NT2/D1 (cell line): ENCODE measurements at regions not wholly inside any gene's neighbourhood (a gene's known extent, or its start where the extent isn't known, plus 50 kb on each side); places are given as distances from the start of the nearest gene placed in this dataset.

Experiments
- DNase-seq: peaks from one replicate; pipeline ENCODE4 v3.0.0-alpha.2; 2011; ENCODE audit warnings: low read depth, low spot score
- H3K27me3 ChIP-seq: 2 replicates; pipeline ENCODE4 v1.6.0; 2011; ENCODE audit warnings: mild to moderate bottlenecking; ENCODE audit not compliant: insufficient read length, insufficient read depth
- H3K36me3 ChIP-seq: 2 replicates; pipeline ENCODE4 v1.6.1; 2011; ENCODE audit warnings: mild to moderate bottlenecking, low read length, mixed read lengths; ENCODE audit not compliant: insufficient read depth, insufficient read length
- H3K4me1 ChIP-seq: 2 replicates; pipeline ENCODE4 v1.5.1; 2011; ENCODE audit not compliant: insufficient read depth, insufficient read length
- H3K4me3 ChIP-seq: 2 replicates; pipeline ENCODE4 v1.5.1; 2011; ENCODE audit warnings: low read depth; ENCODE audit not compliant: insufficient read length
- H3K9ac ChIP-seq: 2 replicates; pipeline ENCODE4 v1.6.0; 2011; ENCODE audit warnings: low read depth; ENCODE audit not compliant: insufficient read length
- H3K9me3 ChIP-seq: 2 replicates; pipeline ENCODE4 v1.5.1; 2011; ENCODE audit warnings: mild to moderate bottlenecking, low read length; ENCODE audit not compliant: insufficient read depth
- SUZ12 ChIP-seq: IDR thresholded peaks from 2 replicates; pipeline ENCODE4 v1.6.1; 2011; ENCODE audit not compliant: insufficient read length, insufficient read depth; ENCODE audit errors: extremely low read depth
- YY1 ChIP-seq: IDR thresholded peaks from 2 replicates; pipeline ENCODE4 v1.6.1; 2011; ENCODE audit not compliant: insufficient read length, insufficient read depth
- ZNF274 ChIP-seq: IDR thresholded peaks from 2 replicates; pipeline ENCODE4 v1.6.1; 2011; ENCODE audit warnings: mild to moderate bottlenecking, low read depth, low read length

DNA sequence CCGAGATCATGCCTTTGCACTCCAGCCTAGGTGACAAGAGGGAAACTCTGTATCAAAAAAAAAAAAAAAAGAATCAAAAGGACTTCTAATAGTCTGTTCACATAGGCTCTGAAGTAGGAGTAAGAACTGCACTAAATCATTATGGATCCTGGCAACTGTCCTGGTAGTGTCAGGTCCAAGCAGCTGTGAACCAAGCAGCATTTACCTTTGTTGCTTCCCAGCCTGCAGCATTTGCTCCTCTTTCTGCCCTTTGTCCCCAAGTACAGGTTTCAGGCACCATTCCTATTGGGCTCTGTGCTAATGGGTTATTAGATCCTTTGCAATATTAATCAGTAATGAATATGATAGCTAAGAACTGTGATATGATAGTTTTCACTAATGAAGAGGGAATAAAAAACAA, 77.4 kb upstream of the NBEA start:
- TF ChIP-seq YY1 (no peak), ZNF274 (no peak), SUZ12 (no peak)
- no peak for DNase-seq
- no peaks in the 10 kb centered on the region for H3K9me3 ChIP-seq

DNA sequence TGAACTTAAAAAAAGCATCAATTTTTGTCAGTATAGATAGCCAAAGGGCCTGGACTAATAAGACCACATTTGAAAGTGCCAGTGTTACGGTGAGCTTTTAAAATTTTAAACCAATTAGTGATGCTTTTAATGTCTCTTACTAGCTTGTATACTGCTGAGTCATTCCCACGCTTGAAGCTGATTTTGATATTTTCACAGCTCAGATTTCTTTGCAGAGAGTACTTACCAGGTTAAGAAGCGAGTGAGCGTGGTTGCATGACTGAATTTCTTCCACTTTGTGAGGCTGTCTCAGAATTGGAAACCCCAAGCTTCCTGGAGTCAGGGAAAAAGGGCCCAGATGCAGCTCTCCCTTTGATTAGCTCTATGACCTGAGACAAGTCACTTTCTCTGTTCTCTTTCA, 74.5 kb upstream of the NBEA start:
- Histone ChIP-seq H3K9me3 (no peaks in the 10 kb centered on the region), H3K36me3 (no peaks in the 10 kb centered on the region), H3K4me1 (no peaks in the 10 kb centered on the region), H3K4me3 (no peak overlapping the region), H3K27me3 (no peaks in the 10 kb centered on the region), H3K9ac (no peak overlapping the region)
- TF ChIP-seq SUZ12: no peak
- no peak for TF ChIP-seq ZNF274
- no peak for TF ChIP-seq YY1
- no peak for DNase-seq

More for the DNA sequence above, 77.4 kb upstream of the NBEA start:
- Histone ChIP-seq H3K27me3 (no peaks in the 10 kb centered on the region), H3K4me1 (no peaks in the 10 kb centered on the region), H3K9ac (no peak overlapping the region), H3K4me3 (no peak overlapping the region), H3K36me3 (no peaks in the 10 kb centered on the region)

DNA sequence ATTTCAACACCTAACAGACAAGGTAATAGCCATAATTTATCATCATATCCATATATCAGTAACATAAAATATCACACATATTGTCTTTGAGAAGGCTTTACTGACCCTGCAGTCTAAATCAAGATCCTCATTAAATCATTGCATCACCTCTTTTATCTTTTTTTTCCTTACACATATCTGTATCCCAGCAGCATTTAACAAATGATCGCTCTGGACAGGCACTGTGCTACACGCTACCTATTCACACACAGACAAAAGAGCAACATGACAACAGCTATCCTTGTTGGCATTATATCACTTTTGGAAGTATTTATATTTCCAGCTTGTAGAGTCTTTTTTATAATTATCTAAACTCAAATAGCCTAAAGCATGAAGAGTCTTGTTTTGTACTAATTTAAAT, 73.3 kb upstream of the NBEA start:
- TF ChIP-seq SUZ12 (no peak), ZNF274 (no peak), YY1 (no peak)
- Histone ChIP-seq H3K36me3 (no peaks in the 10 kb centered on the region), H3K9ac (no peak overlapping the region), H3K9me3 (no peaks in the 10 kb centered on the region), H3K4me1 (no peaks in the 10 kb centered on the region), H3K4me3 (no peak overlapping the region), H3K27me3 (no peaks in the 10 kb centered on the region)
- DNase-seq: no peak

DNA sequence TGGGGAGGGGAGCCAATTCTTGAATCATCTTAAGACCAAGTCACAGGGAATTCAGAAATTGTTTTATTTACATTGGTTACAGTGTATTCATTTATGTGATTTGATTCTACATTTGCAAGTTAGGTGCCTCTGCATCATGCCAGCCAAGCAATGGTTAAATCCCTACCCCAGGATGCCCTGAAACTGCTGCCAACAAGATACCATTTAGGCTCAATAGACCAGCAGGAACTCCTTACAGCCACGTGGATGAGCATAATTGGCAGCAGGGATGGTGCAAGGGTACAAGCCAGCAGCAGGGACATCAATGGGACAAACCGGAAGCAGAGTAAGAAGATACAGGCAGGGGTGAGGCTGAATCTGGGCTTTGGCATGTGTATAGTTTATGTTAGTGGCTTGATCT, 72.4 kb upstream of the NBEA start:
- no peaks in the 10 kb centered on the region for H3K36me3 ChIP-seq
- no peak overlapping the region for H3K9ac ChIP-seq
- H3K4me1 ChIP-seq: no peaks in the 10 kb centered on the region
- no peak for DNase-seq
- TF ChIP-seq ZNF274 (no peak), SUZ12 (no peak), YY1 (no peak)
- no peaks in the 10 kb centered on the region for H3K27me3 ChIP-seq
- H3K9me3 ChIP-seq: no peaks in the 10 kb centered on the region
- H3K4me3 ChIP-seq: no peak overlapping the region

DNA sequence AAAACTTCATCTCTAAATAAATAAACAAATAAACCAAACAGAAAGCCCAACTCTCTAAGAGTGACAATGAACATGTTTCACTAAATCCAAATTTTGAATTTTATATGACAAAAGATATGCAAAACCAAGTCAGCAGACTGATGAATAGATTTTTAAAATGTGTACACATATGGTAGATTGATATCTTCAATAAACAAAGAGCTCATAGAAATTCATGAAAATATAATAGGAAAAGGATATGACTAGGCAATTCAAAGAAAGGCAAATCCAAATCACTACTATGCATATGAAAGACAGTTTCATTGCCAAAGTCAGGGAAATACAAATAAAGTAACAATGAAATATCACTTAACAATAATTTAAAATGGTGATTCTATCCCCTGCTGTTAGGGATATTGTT, 63.7 kb upstream of the NBEA start:
- no peaks in the 10 kb centered on the region for H3K36me3 ChIP-seq
- no peak overlapping the region for H3K9ac ChIP-seq
- DNase-seq: no peak
- no peaks in the 10 kb centered on the region for H3K9me3 ChIP-seq
- no peak for TF ChIP-seq ZNF274
- no peak for TF ChIP-seq YY1
- no peak for TF ChIP-seq SUZ12
- H3K4me1 ChIP-seq: no peaks in the 10 kb centered on the region
- no peak overlapping the region for H3K4me3 ChIP-seq
- H3K27me3 ChIP-seq: no peaks in the 10 kb centered on the region

DNA sequence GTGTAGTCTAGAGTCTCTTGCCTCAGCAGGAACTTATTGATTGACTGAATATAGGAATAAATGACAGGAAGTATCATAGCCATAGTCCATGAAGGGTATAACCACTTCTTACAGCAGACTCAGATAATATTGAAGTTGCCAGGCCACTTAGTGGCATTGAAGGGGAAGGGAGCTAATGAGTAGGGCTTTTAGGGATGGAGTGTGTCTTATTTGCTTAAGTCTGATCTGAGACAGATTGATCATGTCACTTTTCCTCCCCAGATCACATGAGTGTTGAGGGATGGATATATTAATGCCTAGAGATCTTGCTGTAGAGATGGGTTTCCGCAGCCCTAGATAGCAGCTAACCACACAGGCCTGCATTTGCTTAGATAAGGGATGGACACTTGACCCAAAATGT, 62.2 kb upstream of the NBEA start:
- Histone ChIP-seq H3K9me3 (no peaks in the 10 kb centered on the region), H3K9ac (no peak overlapping the region), H3K4me3 (no peak overlapping the region), H3K27me3 (no peaks in the 10 kb centered on the region), H3K4me1 (no peaks in the 10 kb centered on the region), H3K36me3 (no peaks in the 10 kb centered on the region)
- no peak for TF ChIP-seq YY1
- TF ChIP-seq ZNF274: no peak
- TF ChIP-seq SUZ12: no peak
- no peak for DNase-seq

DNA sequence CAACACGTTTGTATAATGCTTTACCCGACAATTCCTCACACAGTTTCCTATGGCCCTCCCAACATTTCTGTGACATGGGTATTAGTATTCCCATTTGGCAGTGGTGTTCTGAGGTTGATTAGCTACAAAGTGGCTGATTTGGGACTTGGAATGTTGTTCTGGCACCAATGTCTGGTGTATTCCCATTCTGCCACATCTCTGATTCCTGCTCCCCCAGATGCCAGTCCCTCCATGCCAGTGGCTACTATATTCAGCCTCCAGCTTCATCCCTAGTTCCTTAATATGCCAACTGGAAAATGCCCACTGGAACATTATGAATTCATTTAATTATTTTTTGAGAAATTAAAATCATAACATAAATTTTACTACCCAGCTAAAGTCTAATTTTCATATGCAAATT, 60.6 kb upstream of the NBEA start:
- Histone ChIP-seq H3K9ac (no peak overlapping the region), H3K9me3 (no peaks in the 10 kb centered on the region), H3K4me1 (no peaks in the 10 kb centered on the region), H3K27me3 (no peaks in the 10 kb centered on the region), H3K36me3 (no peaks in the 10 kb centered on the region), H3K4me3 (no peak overlapping the region)
- no peak for DNase-seq
- TF ChIP-seq ZNF274: no peak
- TF ChIP-seq YY1: no peak
- no peak for TF ChIP-seq SUZ12

DNA sequence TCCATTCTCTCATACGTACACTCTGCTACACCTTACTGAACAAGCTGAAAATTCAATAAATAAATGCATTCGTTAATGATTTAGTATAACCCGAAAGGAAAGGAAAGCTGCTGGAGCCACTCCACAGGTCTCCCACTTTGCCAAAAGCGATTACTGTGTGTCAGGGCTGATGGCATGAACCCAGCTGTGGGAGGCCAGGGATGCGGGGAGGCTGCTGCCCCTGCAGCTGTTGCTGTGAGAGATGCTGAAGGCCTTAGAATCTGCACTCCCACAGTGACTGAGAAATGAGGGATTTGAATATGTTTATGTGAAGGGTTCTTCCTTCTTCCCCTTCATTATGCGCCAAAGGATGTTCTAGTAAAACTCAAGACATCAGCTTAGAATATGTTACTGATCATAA, 58.7 kb upstream of the NBEA start:
- H3K4me3 ChIP-seq: no peak overlapping the region
- no peak for DNase-seq
- no peaks in the 10 kb centered on the region for H3K27me3 ChIP-seq
- no peaks in the 10 kb centered on the region for H3K9me3 ChIP-seq
- no peak overlapping the region for H3K9ac ChIP-seq
- no peaks in the 10 kb centered on the region for H3K36me3 ChIP-seq
- H3K4me1 ChIP-seq: no peaks in the 10 kb centered on the region
- TF ChIP-seq SUZ12: no peak
- no peak for TF ChIP-seq ZNF274
